Progenitor cell of endocrine pancreas (in vitro differentiated cells): ENCODE measurements at regions not wholly inside any gene's neighbourhood (a gene's known extent, or its start where the extent isn't known, plus 50 kb on each side); places are given as distances from the start of the nearest gene placed in this dataset.

Experiments used
- DNase-seq: peaks from one replicate; pipeline ENCODE4 v3.0.0; 2021; ENCODE audit warnings: low spot score; ENCODE audit not compliant: unreplicated experiment
- H3K27ac Mint-ChIP-seq: 2 replicates; pipeline ENCODE4 v1.8.0; 2021; ENCODE audit warnings: mild to moderate bottlenecking, moderate library complexity, mixed read lengths
- H3K27me3 Mint-ChIP-seq: 2 replicates; pipeline ENCODE4 v1.8.0; 2021; ENCODE audit warnings: mixed read lengths
- H3K36me3 Mint-ChIP-seq: 2 replicates; pipeline ENCODE4 v1.8.0; 2022; ENCODE audit warnings: mixed read lengths; ENCODE audit not compliant: insufficient read depth
- H3K4me1 Mint-ChIP-seq: 2 replicates; pipeline ENCODE4 v1.8.0; 2021; ENCODE audit warnings: low read depth, mixed read lengths
- H3K4me3 Mint-ChIP-seq: 2 replicates; pipeline ENCODE4 v1.8.0; 2021; ENCODE audit warnings: low read depth, mild to moderate bottlenecking, moderate library complexity, mixed read lengths
- H3K9me3 Mint-ChIP-seq: 2 replicates; pipeline ENCODE4 v1.8.0; 2021; ENCODE audit warnings: low read depth, mixed read lengths
- CTCF ChIP-seq: fragments of 200-600 bp; sonication (generic); IDR thresholded peaks from one replicate; pipeline ENCODE4 v1.5.0; 2021; ENCODE audit warnings: antibody characterized with exemption, mild to moderate bottlenecking; ENCODE audit not compliant: unreplicated experiment

GRCh38 chr10:4687397-4687796 is 138.6 kb upstream of the AKR1E2 start:
- Mint-ChIP-seq H3K27me3 (no peaks in the 10 kb centered on the region), H3K27ac (no peak overlapping the region), H3K4me3 (no peak overlapping the region), H3K9me3 (no peaks in the 10 kb centered on the region), H3K4me1 (no peaks in the 10 kb centered on the region), H3K36me3 (no peaks in the 10 kb centered on the region)
- DNase-seq: no peak
- TF ChIP-seq CTCF: no peak

DNA sequence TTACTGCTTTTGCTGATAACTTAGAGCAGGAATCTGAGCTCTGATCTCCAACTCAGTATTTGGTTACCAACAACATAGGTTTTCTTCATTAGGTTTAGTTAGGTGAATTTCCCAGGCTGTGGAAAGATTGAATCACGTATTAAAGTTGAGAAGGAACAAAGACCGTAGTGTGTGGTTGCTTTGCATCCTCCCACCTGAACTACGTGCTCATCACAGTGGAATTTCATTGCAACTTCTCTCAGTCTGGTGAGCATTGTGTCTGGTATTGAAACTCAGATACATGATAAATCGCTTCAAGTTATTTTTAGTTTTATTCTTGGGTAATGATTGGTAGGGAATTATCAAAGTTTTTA is 139.4 kb upstream of the AKR1E2 start:
- no peaks in the 10 kb centered on the region for H3K27me3 Mint-ChIP-seq
- no peaks in the 10 kb centered on the region for H3K36me3 Mint-ChIP-seq
- TF ChIP-seq CTCF: no peak
- H3K4me1 Mint-ChIP-seq: no peaks in the 10 kb centered on the region
- no peak overlapping the region for H3K4me3 Mint-ChIP-seq
- no peak for DNase-seq
- H3K27ac Mint-ChIP-seq: no peak overlapping the region
- no peaks in the 10 kb centered on the region for H3K9me3 Mint-ChIP-seq

DNA sequence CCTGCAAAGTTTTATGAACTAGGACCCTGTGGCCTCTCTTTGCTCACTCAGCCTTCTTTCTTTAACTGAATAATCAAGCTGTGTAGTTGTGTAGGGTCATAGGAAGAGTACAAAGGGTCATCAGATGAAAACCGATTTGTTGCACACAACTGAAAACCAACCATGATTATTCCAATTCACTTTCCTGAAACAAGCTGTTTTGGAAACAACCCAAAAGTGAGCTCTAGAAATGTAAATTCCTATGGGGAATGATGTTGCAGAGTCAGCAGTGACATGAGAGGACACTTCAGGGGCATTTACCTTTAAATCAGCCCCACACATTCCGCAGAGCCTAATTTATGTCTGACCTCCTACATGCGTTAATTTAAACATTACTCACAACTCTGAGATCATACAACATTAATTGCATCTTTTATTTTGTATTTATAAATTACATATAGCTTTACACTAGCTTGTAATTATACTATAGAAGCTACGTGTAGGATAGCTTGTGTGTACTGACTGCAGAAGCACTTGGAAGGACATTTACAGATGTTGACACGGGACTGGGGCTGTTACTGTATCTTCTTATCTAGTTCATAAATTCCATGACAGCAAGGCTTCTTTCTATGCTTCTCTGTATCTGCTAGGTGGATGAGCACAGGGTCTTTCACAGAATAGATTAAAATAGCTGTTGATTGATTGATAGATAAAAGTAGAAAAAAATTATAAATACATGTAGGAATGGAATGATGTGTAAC is 139.9 kb upstream of the AKR1E2 start:
- no peaks in the 10 kb centered on the region for H3K27me3 Mint-ChIP-seq

GRCh38 chr10:4685491-4685890 is 140.5 kb upstream of the AKR1E2 start:
- H3K36me3 Mint-ChIP-seq: no peaks in the 10 kb centered on the region
- no peaks in the 10 kb centered on the region for H3K27me3 Mint-ChIP-seq
- no peaks in the 10 kb centered on the region for H3K4me1 Mint-ChIP-seq
- no peak overlapping the region for H3K4me3 Mint-ChIP-seq
- no peak overlapping the region for H3K27ac Mint-ChIP-seq
- TF ChIP-seq CTCF: no peak
- no peaks in the 10 kb centered on the region for H3K9me3 Mint-ChIP-seq
- DNase-seq: no peak

More for the DNA sequence above, 139.9 kb upstream of the AKR1E2 start:
- Mint-ChIP-seq H3K9me3 (no peaks in the 10 kb centered on the region), H3K4me1 (no peaks in the 10 kb centered on the region), H3K27ac (no peak overlapping the region), H3K4me3 (no peak overlapping the region), H3K36me3 (no peaks in the 10 kb centered on the region)
- no peak for DNase-seq
- no peak for TF ChIP-seq CTCF

DNA sequence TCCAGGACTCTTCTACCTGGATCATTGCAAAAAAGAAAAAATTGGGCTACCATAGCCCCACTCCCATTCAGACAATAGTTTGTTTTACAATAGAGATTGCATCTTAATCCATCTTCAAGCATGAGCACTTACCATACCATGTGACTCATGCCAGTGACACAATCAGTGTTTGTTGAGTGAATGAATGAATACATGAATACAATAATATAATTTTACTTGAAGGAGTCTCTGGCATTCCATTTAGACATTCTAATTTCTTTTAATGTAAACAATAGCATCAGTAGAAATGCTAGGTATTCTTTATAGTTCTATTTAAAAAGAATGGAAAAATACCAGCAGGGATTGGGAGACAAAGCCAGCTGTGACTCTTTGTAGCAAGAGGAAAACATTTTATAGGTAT is 141.6 kb upstream of the AKR1E2 start:
- no peaks in the 10 kb centered on the region for H3K36me3 Mint-ChIP-seq
- no peak overlapping the region for H3K27ac Mint-ChIP-seq
- H3K9me3 Mint-ChIP-seq: no peaks in the 10 kb centered on the region
- no peaks in the 10 kb centered on the region for H3K27me3 Mint-ChIP-seq
- DNase-seq: no peak
- no peak for TF ChIP-seq CTCF
- no peak overlapping the region for H3K4me3 Mint-ChIP-seq
- no peaks in the 10 kb centered on the region for H3K4me1 Mint-ChIP-seq
